ENCODE measurements at regions not wholly inside any gene's neighbourhood (a gene's known extent, or its start where the extent isn't known, plus 50 kb on each side); places are given as distances from the start of the nearest gene placed in this dataset.
A peak's percentile ranks its signal among the peaks of the same experiment; 100 is the strongest.
"Not testable (repeated sequence)": the region's sequence is repeated elsewhere in the genome, so short reads cannot be mapped to it uniquely, and the experiment has no call there.

DNA sequence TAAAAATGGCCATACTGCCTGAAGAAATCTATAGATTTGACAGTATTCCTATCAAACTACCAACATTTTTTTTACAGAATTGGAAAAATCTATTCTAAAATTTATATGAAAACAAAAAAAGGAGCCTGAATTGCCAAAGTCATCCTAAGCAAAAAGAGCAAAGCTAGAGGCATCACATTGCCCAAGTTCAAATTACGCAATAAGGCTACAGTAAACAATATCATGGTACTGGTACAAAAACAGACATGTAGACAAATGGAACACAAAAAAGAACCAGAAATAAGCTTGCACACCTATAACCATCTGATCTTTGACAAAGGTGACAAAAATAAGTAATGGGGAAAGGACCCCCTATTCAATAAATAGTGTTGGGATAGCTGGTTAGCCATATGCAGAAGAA lies 50.2 kb upstream of the THSD7B start:
- DNase-seq: no peak

DNA sequence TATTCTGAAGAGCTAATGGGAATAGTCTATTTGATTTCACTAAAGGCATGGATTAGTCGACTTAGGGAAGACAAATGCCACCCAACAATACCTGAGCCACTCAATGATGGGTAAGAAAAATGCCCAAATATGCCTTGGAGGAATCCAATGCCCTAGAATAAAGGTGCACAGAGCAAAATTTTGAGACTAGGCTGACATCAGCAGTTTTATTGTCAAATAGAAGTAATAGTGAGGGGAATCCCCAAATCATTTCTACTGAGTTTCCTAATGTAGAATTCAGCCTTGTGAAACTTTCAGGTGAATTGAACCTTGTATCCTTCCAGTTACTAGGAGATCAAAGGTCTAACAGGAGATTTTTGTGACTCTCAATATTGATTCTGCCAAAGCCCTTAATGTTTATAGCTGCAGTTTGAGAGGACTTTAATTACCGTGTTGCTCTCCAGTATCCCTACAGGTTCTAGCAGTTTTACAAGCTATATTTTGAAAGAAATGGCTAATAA lies 50.8 kb upstream of the THSD7B start:
- DNase-seq: no peak

DNA sequence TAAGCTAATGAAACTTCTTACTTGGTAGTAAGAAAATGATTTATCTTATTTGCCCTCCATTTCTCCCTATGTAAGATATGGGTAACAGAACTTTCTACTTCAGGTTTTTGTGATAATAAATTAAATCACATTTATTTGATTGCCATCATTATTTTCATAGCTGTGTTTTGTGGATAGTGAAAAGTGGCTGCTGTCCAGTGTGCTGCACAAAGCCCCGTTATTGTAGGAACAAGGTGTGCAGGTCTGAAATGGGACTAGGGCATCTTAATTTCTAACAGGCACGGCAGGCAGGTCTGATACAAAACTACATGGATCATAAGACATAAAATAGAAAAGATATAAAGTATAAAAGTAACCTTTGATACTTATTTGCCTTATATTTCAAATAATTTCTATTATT lies 51.6 kb upstream of the THSD7B start:
- no peak for DNase-seq

DNA sequence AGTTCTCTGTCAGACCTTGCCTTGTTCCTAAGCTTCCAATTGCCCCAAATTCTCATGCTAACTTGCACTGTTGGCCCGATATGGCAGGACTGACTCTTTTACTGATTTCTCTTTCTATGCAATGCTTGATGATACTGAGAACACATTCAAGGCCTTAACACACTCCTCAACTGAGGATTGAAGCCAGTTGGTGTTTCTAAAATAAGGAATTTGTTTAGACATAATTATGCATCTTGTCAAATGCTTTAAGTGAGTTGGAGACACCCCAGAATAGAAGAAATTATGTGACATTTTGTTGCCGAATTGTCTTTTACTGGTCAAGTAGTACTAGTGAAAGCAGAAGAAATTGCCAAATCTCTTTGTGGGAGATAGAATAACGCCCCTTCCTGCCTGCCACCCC lies 60.0 kb upstream of the THSD7B start:
- DNase-seq: no peak

DNA sequence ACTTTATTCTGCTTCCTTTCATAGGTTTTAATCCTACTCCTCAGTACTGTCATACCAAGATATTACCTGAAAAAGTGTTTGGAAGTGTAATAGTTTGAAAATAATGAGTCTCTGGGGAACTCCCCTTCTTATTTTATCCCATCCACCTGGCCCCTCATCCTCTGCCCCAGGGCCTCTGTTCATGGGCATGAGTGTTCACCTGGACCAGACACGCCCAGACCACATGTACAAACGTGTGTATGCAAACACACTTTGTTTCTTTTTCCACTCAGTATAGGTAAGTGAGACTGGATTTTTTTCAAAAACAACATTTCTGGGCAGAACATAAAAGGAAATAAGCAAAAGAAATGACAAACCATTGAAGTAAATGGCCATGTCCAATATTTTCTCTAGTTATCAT lies 62.1 kb upstream of the THSD7B start:
- no peak for DNase-seq

DNA sequence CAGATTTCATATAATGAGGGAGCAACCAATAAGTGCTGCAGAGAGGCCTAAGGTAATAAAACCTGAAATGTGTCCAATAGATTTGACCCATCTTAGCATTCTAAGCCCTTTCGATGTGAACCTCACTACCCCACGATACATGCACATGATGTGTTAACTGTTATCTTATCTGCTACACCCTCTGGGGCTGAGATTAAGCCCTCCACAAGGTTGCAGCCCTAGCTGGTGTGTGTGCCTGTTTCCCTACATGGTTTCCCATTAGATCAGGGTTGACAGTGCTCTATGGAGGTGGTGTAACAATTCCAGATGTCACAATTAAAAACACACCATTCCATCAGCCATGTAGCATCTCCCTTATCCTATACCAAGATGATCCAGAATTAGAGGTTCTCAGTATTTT lies 68.9 kb upstream of the THSD7B start:
- no peak for DNase-seq

DNA sequence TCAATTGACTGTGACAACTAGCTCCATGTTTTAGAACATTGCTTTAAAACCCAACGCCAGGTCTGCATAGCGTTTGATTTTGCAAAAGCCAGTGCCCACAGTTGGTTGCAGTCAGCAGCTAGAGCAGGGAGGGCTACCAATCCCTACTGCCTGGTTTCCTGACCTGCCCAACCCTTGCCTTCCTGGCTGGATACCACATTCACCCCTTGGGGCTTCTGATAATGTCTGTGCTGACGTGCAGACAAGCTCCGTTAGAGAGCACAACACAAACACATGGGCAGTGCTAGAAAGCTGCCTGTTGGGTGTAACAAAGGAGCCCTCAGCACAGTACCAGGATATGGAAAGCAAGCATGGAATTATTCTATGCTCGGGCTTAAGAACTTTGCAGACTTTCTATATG lies 71.4 kb upstream of the THSD7B start:
- DNase-seq: no peak

DNA sequence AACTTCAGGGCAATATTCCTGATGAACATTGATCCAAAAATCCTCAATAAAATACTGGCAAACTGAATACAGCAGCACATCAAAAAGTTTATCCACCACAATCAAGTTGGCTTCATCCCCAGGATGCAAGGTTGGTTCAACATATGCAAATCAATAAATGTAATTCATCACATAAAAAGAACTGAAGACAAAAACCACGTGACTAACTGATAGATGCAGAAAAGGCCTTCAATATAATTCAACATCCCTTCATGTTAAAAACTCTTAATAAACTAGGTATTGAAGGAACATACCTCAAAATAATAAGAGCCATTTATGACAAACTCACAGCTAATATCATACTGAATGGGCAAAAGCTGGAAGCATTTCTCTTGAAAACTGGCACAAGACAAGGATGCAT lies 85.3 kb upstream of the THSD7B start:
- DNase-seq: not testable (repeated sequence)

DNA sequence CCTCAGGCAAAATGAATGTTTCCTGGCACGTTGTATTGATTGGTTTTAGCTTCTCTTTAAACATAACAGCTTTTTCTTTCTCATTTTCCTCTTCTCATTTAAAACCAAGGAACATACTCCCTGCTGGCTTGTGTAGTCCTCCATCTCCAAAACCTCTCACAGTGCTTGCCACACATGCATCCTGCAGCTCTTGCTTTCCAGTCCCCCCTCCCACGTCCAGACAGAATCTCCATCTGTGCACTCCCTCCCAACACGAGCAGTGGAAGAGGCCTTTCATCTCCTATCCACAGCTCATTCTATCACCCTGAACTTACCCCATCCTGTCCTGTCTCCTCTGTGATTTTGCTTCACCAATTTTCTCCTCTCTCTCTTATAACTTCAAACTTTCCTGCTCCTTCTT lies 99.6 kb upstream of the THSD7B start:
- no peak for DNase-seq

DNA sequence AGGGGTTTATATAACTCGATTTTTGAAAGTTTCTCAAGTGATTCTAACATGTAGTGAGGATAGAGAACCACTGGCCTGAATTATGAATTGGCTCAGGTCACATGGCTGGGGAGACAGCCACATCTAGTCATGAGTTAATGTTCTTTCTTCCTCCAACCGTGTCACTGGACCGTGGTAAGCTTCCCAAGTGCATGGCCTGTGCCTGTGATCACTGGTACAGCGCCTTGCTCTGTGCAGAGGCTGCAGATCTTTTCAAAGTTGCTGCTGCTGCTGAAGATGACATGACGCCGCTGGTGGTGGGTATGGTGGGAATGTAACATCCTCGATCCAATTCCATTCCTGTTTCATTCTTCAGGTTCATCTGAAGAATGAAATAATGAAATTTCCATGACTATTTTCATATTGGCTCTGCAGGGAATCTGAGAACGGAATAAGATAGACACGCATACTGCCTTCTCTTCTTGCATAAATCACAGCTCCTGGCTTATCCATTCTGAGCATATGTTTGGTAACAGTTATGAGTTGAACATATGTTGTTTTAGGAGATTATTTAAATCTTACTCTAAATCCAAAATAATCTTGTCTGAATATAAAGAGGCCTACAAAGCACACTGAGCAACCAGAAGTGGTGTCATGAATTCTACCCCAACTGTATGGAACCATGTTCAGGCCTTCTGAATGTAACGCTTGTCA lies 100.5 kb upstream of the THSD7B start:
- no peak for DNase-seq

DNA sequence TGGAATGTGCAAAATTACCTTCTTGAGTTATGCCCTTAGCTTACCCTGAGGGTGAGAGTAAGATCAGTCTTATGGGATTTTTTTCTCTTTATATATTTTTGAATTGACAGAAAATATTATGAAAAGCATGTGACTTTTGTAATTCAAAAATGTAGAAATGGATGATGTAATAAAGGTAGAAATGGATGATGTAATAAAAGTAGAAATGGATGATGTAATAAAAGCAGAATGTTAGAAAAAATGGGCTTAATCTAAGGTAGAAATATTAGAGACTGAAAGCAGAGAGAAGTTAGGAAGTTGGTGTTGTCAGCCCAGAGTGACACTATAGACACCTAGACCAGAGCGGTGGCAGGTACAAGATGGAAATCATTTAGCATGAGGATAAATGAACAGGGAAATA lies 107.1 kb upstream of the THSD7B start:
- DNase-seq: no peak

DNA sequence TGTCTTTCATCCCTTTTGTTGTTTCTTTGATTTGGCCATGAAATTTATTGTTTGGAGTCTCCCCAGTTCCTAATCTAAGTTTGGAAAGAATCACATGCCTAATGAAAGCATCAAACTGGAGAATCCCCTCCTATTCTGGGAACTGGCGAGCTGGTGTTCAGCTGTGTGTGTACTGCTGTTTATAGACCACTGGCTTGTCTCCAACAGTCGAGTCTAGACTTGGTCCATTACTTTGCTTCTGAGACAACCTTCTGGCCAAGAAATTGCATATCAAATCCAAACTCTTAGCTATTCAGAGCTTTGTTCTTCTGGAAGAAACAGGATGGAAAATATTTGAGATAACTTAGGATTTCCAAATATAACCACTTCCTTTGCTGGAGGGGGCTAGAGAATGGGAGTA lies 111.5 kb upstream of the THSD7B start:
- no peak for DNase-seq

DNA sequence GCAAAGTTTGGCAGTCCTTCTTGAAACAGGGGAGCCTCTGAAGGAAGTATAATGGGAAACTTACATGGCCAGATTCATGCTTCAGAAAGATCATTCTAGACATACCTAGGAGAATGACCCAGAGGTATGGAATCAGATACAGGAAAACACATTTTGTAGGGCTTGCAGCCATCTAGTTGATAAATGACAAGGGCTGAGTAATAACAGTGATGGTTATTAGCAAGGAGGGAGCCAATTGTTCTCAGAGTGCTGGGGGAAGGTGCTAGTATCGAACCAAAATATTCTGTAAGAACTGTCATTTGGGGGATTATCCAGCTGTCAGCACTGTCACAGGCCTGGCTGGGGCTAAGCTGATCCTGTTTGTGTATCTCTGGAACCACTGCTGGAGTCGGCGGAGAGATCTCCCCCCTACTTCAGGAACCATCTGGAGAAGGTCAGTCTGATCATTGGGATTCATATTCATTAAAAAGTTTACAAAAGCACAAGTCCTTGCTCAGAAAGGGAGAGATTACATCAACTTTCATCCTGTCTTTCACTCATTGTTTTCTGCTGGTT lies 113.8 kb upstream of the THSD7B start:
- DNase-seq: no peak

DNA sequence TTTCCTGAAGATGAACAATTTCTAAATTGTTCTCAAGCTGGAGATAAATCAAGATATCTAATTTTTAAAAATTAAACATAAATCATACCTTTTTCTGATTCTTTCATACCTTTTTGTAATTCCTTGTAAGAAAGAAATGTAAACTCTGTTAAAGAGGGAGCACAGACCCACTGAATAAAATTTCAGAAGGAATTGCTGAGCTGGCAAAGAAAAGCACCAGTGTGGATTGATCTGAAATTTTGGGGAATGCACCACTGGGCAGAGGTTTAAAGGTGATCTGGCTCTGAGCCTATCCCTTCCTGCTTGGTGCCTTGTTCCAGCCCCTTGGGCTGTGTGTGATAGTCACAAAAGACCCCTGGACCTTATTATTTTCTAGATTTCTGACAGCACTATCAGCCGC lies 118.3 kb upstream of the THSD7B start:
- DNase-seq: no peak

DNA sequence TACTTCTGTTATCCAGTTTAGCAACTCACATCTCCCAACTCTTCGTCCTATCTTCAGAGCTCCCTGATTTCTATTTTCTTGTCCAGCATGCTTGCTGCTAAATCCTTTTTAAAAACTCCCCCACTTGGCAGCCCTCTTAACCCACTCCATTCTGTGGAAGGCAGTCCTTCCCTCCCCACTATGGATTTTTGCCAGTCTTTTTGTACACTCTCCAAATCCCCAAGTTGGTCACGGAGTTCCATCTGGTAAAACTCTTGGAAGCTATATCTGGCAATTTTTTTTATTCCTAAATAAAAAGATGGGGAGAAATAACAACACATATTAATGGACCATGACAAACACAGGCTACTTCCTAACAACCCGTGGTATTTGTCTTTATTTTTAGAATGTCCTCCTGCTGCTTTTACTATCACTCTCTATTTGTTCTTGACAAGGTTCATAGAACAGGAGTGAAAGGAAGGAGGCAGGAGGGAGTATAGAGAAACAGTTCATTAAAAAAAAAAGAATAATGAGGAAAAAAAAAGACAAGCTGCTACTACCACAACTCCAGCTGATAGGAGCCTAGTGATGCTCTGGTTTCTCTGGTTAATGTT lies 120.0 kb upstream of the THSD7B start:
- no peak for DNase-seq

DNA sequence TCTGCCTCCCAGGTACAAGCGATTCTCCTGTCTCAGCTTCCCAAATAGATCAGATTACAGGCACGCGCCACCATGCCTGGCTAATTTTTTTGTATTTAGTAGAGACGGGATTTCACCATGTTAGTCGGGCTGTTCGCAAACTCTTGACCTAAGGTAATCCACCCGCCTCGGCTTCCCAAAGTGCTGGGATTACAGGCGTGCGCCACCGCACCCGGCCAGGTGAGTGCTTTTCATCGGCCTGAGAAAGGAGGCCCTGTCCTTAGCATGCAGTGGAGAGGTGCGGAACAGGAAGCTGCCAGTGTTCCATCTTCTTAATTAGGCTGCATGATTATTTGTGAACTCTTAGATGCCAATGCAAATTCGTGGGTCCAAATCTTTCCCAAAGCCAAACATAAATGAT lies 125.7 kb upstream of the THSD7B start:
- DNase-seq: no peak

DNA sequence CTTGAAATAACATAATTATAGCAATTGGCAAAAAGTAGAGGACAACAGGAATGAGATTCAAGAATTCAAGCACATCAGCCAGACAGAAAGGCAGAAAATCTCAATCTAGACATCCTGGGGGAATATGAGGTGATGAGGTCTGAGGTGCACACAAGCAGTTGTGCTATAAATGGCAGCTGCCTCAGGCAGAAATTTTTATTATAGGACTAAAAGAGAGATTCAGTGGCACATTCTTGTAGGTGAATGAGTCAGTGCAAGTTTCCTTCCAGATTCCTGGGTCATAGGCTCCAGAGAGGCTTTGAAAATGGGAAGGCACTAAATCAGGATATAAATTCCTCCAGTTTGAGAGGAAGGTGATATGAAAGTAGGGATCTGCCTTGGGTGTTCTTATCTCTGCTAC lies 127.2 kb upstream of the THSD7B start:
- DNase-seq: no peak

DNA sequence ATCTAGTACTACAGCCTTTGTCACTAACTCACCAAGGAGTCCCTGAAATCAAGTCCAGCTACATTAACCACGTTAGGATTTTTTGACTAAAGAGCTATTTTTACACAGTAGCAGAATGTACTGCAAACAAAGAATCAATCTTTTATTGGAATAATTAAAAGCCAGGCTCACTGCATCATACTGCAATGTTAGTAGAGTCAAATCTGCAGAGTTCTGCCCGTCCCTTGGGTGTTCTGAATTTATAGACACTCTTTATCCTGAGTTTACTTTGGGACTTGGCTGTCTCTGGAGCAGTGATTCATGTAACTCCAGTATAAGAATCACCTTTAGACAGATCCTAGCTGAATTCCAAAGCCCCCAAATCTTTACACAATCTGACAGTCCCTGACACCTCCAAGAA lies 127.9 kb upstream of the THSD7B start:
- no peak for DNase-seq

DNA sequence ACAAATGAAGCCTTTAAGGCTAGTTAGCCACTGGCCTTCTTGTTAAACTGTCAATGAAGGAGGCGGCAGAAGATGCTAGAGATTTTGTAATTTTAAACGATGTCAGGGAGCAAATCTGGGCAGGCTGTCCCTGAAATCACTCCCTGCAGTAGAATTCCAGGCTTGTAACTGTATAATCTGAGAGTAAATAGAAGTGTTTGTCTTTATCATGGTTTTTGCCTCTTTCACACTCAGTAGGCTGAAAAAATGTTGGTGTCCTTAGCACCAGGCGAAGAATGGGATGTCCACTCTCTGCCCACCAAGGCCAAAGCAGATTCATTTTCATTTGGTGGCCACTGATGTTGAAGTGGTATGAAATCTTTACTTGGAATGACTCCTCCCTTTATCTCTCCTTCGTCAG lies 136.9 kb upstream of the THSD7B start:
- DNase-seq: no peak

DNA sequence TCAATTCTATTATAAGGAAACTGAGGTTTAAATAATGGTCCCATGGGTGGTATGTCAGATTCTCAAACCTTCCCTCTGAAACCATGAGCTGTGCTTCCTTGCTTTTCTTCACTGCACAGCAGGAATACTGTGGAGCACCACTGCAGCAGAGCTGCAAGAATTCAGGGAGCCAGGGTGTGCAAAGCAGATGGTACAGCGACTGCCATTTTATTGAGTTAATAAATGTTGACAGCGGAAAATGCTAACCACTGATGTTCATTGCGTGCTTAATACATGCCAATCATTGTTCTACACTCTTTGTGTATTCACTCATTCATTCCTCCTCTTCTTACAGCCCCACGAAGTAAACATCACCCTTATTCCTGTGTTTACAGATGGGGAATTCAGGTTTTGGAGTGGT lies 152.2 kb upstream of the THSD7B start:
- DNase-seq: no peak

DNA sequence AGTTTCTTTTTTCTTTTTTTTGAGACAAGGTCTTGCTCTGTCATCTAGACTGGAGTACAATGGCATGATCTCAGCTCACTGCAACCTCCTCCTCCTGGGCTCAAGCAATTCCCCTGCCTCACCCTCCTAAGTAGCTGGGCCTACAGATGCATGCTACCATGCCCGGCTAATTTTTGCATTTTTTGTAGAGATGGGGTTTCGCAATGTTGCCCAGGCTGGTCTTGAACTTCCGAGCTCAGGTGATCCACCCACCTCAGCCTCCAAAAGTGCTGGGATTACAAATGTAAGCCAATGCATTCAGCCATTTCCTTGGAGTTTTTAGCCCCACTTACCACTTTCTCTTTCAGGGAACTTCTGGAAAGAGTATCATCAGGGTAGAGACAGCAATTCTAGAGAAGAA lies 153.3 kb upstream of the THSD7B start:
- DNase-seq: no peak

DNA sequence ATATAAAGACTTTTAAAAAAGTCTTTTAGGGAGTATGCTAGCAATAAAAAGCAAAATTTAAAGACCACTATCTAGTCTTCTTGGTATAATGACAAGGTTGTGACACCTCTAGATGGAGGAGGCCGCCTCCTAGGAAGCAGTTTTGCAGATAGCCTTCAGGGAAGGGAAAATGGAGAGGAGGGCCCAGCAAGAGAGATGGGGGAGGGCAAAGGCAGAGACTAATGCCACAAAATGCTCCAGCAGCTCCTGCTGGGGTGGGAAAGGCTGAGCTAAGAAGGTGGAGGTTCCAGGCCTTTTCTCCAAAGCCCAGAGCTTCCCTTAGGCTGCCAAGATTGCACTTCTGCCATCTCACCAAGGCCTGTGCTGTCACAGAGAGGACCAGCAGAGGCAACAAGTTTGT lies 153.9 kb upstream of the THSD7B start:
- no peak for DNase-seq

DNA sequence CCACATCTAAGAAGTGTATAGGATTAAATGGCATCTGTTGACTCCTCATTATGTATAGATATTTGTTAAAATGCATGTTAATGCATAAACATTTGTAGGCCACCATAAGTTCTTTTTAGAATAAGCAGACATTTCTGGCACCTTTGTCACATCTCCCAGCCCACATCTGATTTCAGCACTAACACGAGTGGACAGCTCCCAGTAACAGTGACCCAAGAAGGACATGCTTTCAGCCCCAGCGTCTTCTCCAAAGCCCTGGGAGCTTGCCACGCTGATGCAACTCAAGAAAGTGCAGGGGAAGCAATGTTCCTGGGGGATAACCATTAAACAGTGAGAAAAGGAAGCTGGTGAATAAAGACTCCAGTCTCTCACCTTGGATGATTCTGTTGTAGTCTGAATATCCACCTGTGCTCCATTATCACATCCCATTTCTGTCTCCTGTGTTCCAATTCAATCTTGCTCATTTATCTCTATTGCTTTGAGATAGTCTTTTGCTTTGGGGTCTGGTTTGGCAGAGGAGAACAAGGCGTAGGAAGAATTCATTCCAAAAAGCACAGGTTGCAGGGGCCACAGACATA lies 182.6 kb upstream of the THSD7B start:
- peak; percentile 64 to 67 for DNase-seq

DNA sequence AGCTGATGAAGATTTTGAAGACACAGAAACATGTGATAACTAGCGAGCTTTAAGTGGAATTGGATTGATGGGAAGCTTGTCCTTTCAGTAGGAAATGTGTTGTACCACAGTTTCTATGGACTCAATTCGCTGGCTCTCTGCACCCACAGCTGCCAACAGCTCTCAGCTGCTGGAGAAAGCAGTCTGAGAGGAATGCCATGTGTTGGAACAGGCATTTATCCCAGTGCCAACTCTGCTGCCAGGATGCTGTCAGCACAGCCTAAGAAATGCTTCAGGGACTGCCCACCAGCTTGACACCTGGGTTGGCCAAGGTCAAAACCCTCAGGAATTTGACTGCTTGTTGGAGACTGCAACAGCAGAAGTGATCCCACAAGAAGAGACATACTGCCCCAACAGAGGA lies 193.0 kb upstream of the THSD7B start:
- no peak for DNase-seq
